SK-N-SH (cell line): ENCODE measurements at regions not wholly inside any gene's neighbourhood (a gene's known extent, or its start where the extent isn't known, plus 50 kb on each side); places are given as distances from the start of the nearest gene placed in this dataset.

Source experiments
- CTCF ChIA-PET: fragments of 300-600, 350-600 bp; formaldehyde crosslinking; extraction: SDS; loops from one replicate; lab custom pipeline; 2021; lab: Yijun Ruan, JAX
- POLR2A ChIA-PET: fragments of 350-600 bp; sonication (Branson Sonifier 250); formaldehyde crosslinking; extraction: SDS; loops from one replicate; lab custom pipeline; 2020; ENCODE audit warnings: antibody characterized with exemption, inconsistent platforms; lab: Yijun Ruan, JAX
- DNase-seq: peaks from one replicate; pipeline ENCODE4 v3.0.0; 2012
- H2AFZ ChIP-seq: fragments of 200-600 bp; sonication (generic); 2 replicates; pipeline ENCODE4 v1.8.1; 2016; ENCODE audit warnings: antibody characterized with exemption, mild to moderate bottlenecking, low read depth
- H3F3A ChIP-seq: fragments of 200-600 bp; sonication (generic); replicated peaks from 2 replicates; pipeline ENCODE3; 2016; ENCODE audit warnings: antibody characterized with exemption, mild to moderate bottlenecking; ENCODE audit not compliant: insufficient read depth
- H3K27ac ChIP-seq, 2 experiments: fragments of 200-500 bp in 1 of 2; fragments of 200-600 bp in 1 of 2; sonication (Bioruptor generic) in 1 of 2; sonication (generic), shearing (Covaris generic) in 1 of 2; 2 replicates each; pipeline versions ENCODE4 v1.5.1 to v1.6.1; 2014 to 2016; ENCODE audit warnings: low read depth in 2 of 2, inconsistent platforms in 1 of 2, low read length in 1 of 2, mild to moderate bottlenecking in 1 of 2, mixed read lengths in 1 of 2
- H3K27me3 ChIP-seq: fragments of 200-600 bp; sonication (generic), shearing (Covaris generic); 2 replicates; pipeline ENCODE4 v1.6.1; 2016; ENCODE audit warnings: mixed run types; ENCODE audit not compliant: insufficient read depth
- H3K36me3 ChIP-seq, 2 experiments: fragments of 200-500 bp in 1 of 2; fragments of 200-600 bp in 1 of 2; sonication (Bioruptor generic) in 1 of 2; sonication (generic) in 1 of 2; replicated peaks in 1 of 2; 2 replicates each; pipeline versions ENCODE3 to v1.5.1; 2014 to 2016; ENCODE audit warnings: low read length in 1 of 2, mild to moderate bottlenecking in 1 of 2; ENCODE audit not compliant: insufficient read depth in 2 of 2, control insufficient read depth in 1 of 2
- H3K4me1 ChIP-seq, 2 experiments: fragments of 200-500 bp in 1 of 2; fragments of 200-600 bp in 1 of 2; sonication (Bioruptor generic) in 1 of 2; sonication (generic), shearing (Covaris generic) in 1 of 2; 2 replicates each; pipeline versions ENCODE4 v1.5.1 to v1.6.1; 2014 to 2016; ENCODE audit warnings: low read depth in 1 of 2, low read length in 1 of 2, mixed run types in 1 of 2; ENCODE audit not compliant: insufficient read depth in 2 of 2, control insufficient read depth in 1 of 2
- H3K4me2 ChIP-seq: fragments of 200-600 bp; sonication (generic), shearing (Covaris generic); 2 replicates; pipeline ENCODE4 v1.6.1; 2017; ENCODE audit warnings: mixed run types
- H3K4me3 ChIP-seq, 2 experiments: fragments of 200-500 bp in 1 of 2; fragments of 200-600 bp in 1 of 2; sonication (Bioruptor generic) in 1 of 2; sonication (generic), shearing (Covaris generic) in 1 of 2; 2 replicates each; pipeline versions ENCODE4 v1.5.1 to v1.8.1; 2014 to 2016; ENCODE audit warnings: low read depth in 2 of 2, inconsistent platforms in 1 of 2, low read length in 1 of 2, mild to moderate bottlenecking in 1 of 2, mixed read lengths in 1 of 2, moderate library complexity in 1 of 2
- H3K79me2 ChIP-seq: fragments of 200-600 bp; sonication (generic); 2 replicates; pipeline ENCODE4 v1.8.1; 2017; ENCODE audit warnings: mild to moderate bottlenecking; ENCODE audit not compliant: insufficient read depth
- H3K9ac ChIP-seq: fragments of 200-600 bp; sonication (generic); 2 replicates; pipeline ENCODE4 v1.6.1; 2017; ENCODE audit warnings: mixed run types
- H3K9me2 ChIP-seq: fragments of 200-600 bp; sonication (generic); 2 replicates; pipeline ENCODE4 v1.6.1; 2017; ENCODE audit warnings: mixed run types
- H3K9me3 ChIP-seq: fragments of 200-600 bp; sonication (generic); 2 replicates; pipeline ENCODE4 v1.6.1; 2017; ENCODE audit warnings: mixed run types, mild to moderate bottlenecking, moderate library complexity
- H4K20me1 ChIP-seq: fragments of 200-600 bp; sonication (generic); 2 replicates; pipeline ENCODE4 v1.6.1; 2017; ENCODE audit warnings: mild to moderate bottlenecking, mixed run types; ENCODE audit not compliant: insufficient read depth
- CTCF ChIP-seq: fragments of 200-600 bp; sonication (generic); IDR thresholded peaks from 2 replicates; pipeline ENCODE4 v1.6.1; 2017; ENCODE audit warnings: antibody characterized with exemption, mild to moderate bottlenecking, moderate library complexity
- ELF1 ChIP-seq: IDR thresholded peaks from 2 replicates; pipeline ENCODE4 v1.4.0; 2012
- EZH2phosphoT487 ChIP-seq: fragments of 200-600 bp; sonication (generic); IDR thresholded peaks from 2 replicates; pipeline ENCODE4 v1.6.1; 2017; ENCODE audit warnings: low read depth, mixed run types, mild to moderate bottlenecking, antibody characterized with exemption, moderate library complexity, borderline replicate concordance
- FOSL2 ChIP-seq: IDR thresholded peaks from 2 replicates; pipeline ENCODE4 v1.4.0; 2012; ENCODE audit warnings: low read depth, mild to moderate bottlenecking, moderate library complexity, borderline replicate concordance
- FOXJ3 ChIP-seq: sonication (generic); formaldehyde crosslinking; IDR thresholded peaks from 2 replicates; pipeline ENCODE4 v1.5.1; 2020; ENCODE audit warnings: mild to moderate bottlenecking, missing genetic modification reagents
- FOXM1 ChIP-seq: IDR thresholded peaks from 2 replicates; pipeline ENCODE4 v1.4.0; 2012; ENCODE audit warnings: low read depth, mild to moderate bottlenecking
- GATA2 ChIP-seq: sonication (generic); formaldehyde crosslinking; IDR thresholded peaks from 2 replicates; pipeline ENCODE4 v1.5.0; 2020; ENCODE audit warnings: mild to moderate bottlenecking, missing genetic modification reagents
- JUND ChIP-seq: IDR thresholded peaks from 2 replicates; pipeline ENCODE4 v1.4.0; 2012
- MXI1 ChIP-seq: IDR thresholded peaks from 2 replicates; pipeline ENCODE4 v1.6.1; 2012; ENCODE audit warnings: mild to moderate bottlenecking, low read depth, low read length, improper control_type of control experiment
- NRF1 ChIP-seq: IDR thresholded peaks from 2 replicates; pipeline ENCODE4 v1.6.1; 2012; ENCODE audit warnings: low read depth, mild to moderate bottlenecking, low read length
- POLR2AphosphoS5 ChIP-seq: IDR thresholded peaks from 2 replicates; pipeline ENCODE4 v1.6.1; 2012; ENCODE audit warnings: low read depth, low read length
- RCOR1 ChIP-seq: fragments of 150-350 bp; IDR thresholded peaks from 2 replicates; pipeline ENCODE4 v1.6.1; 2017; ENCODE audit warnings: antibody characterized with exemption, low read length
- RXRA ChIP-seq: IDR thresholded peaks from 2 replicates; pipeline ENCODE4 v1.4.0; 2012; ENCODE audit warnings: low read depth, mild to moderate bottlenecking, borderline replicate concordance
- SIN3A ChIP-seq: IDR thresholded peaks from 2 replicates; pipeline ENCODE4 v1.6.1; 2012; ENCODE audit warnings: low read depth, mild to moderate bottlenecking, low read length, moderate library complexity, borderline replicate concordance
- TAF1 ChIP-seq: IDR thresholded peaks from 2 replicates; pipeline ENCODE4 v1.6.1; 2012; ENCODE audit warnings: low read depth, mild to moderate bottlenecking, low read length, moderate library complexity, borderline replicate concordance
- TEAD4 ChIP-seq: IDR thresholded peaks from 2 replicates; pipeline ENCODE4 v1.4.0; 2012; ENCODE audit warnings: mild to moderate bottlenecking, borderline replicate concordance; ENCODE audit not compliant: insufficient read depth
- YY1 ChIP-seq: IDR thresholded peaks from 2 replicates; pipeline ENCODE4 v1.4.0; 2012; ENCODE audit warnings: low read depth, mild to moderate bottlenecking
- WGBS: methylation state at CpG from one replicate; pipeline ENCODE4 v1.1.6; 2017; ENCODE audit warnings: low lambda C conversion rate; 5-methylcytosine and 5-hydroxymethylcytosine counted together
- TF ChIP-seq, protein P1 (sequence below): IDR thresholded peaks from 2 replicates; pipeline ENCODE4 v1.4.0; 2012; ENCODE audit warnings: low read depth
- TF ChIP-seq, protein P2 (sequence below): IDR thresholded peaks from 2 replicates; pipeline ENCODE4 v1.4.0; 2012; ENCODE audit warnings: low read depth, borderline replicate concordance
- TF ChIP-seq, protein P3 (sequence below): fragments of 150-350 bp; IDR thresholded peaks from 2 replicates; pipeline ENCODE4 v1.6.1; 2017; ENCODE audit warnings: antibody characterized with exemption, low read length, low read depth, borderline replicate concordance
- TF ChIP-seq, protein P4 (sequence below): IDR thresholded peaks from 2 replicates; pipeline ENCODE4 v1.6.1; 2012; ENCODE audit warnings: mild to moderate bottlenecking, low read depth, low read length, moderate library complexity
- TF ChIP-seq, protein P5 (sequence below): IDR thresholded peaks from 2 replicates; pipeline ENCODE4; 2012

DNA sequence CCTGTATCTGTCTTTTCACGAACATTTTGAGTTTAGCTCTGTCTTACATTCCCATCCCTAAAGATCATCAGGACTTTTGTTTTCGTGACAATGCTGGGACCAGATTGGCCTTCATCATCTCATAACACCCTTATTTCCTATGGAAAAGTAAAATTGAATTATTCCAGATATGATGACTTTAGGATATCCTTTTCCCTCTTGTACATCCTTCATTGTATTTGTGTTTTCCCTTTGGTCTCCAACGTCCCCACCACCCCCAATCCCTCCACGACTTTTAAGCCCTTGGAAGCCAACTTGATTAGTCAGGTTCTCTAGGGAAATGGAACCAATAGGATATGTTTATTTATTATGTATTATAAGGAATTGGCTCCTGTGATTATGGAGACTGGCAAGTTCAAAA lies 167.6 kb downstream of the ARL4A start (continued):
- no peak for TF ChIP-seq CTCF
- no peak for TF ChIP-seq SIN3A
- TF ChIP-seq JUND, result no peak
- no peak for TF ChIP-seq RXRA
- no peak for TF ChIP-seq FOXM1
- TF ChIP-seq, protein P1, sequence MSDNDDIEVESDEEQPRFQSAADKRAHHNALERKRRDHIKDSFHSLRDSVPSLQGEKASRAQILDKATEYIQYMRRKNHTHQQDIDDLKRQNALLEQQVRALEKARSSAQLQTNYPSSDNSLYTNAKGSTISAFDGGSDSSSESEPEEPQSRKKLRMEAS, result no peak
- TF ChIP-seq YY1, result no peak
- TF ChIP-seq FOSL2, result no peak
- TF ChIP-seq FOXJ3, result no peak
- TF ChIP-seq GATA2, result no peak

DNA sequence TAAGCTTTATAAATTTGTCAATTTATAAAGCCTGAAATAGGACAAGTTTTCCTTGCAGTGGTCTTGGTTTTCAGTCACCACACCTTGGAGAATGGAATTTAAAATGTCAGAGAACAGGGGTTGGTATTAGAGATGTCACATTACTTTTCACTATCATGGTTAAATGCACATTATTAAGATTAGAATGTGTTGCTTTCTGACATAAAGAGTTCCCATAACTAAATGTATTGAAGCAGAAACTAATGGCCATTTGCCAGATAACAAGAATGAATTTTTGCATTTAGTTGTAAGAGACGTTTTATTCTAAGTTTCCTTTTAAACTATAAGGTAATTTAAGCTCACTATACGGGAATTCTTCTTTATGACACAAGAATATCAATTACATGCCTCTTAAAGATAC lies 172.3 kb downstream of the ARL4A start:
- ChIA-PET CTCF (interaction anchor here (1.0 kb wide), 1 partner anchor 19 kb away, joined by 3 read pairs; no protein-coding TSS in a partner anchor), POLR2A (no interaction called here)
- H3K27me3 ChIP-seq, result peaks cover 8% of the 10 kb centered on the region; the same call in 1 of the 2 replicates
- WGBS, result 7% methylated on average over 2 of the region's 2 CpGs
- H3K4me3 ChIP-seq, result no peak overlapping the region
- H2AFZ ChIP-seq, result no peak overlapping the region
- H3K4me1 ChIP-seq, result no peaks in the 10 kb centered on the region
- no peaks in the 10 kb centered on the region for H4K20me1 ChIP-seq
- TF ChIP-seq RCOR1, result no peak
- no peak for TF ChIP-seq TAF1
- no peak for TF ChIP-seq NRF1
- no peak for TF ChIP-seq EZH2phosphoT487
- no peak for TF ChIP-seq JUND
- TF ChIP-seq, protein P1, result no peak
- no peak for TF ChIP-seq YY1
- TF ChIP-seq, protein P2, sequence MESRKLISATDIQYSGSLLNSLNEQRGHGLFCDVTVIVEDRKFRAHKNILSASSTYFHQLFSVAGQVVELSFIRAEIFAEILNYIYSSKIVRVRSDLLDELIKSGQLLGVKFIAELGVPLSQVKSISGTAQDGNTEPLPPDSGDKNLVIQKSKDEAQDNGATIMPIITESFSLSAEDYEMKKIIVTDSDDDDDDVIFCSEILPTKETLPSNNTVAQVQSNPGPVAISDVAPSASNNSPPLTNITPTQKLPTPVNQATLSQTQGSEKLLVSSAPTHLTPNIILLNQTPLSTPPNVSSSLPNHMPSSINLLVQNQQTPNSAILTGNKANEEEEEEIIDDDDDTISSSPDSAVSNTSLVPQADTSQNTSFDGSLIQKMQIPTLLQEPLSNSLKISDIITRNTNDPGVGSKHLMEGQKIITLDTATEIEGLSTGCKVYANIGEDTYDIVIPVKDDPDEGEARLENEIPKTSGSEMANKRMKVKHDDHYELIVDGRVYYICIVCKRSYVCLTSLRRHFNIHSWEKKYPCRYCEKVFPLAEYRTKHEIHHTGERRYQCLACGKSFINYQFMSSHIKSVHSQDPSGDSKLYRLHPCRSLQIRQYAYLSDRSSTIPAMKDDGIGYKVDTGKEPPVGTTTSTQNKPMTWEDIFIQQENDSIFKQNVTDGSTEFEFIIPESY, result no peak
- TF ChIP-seq, protein P3, sequence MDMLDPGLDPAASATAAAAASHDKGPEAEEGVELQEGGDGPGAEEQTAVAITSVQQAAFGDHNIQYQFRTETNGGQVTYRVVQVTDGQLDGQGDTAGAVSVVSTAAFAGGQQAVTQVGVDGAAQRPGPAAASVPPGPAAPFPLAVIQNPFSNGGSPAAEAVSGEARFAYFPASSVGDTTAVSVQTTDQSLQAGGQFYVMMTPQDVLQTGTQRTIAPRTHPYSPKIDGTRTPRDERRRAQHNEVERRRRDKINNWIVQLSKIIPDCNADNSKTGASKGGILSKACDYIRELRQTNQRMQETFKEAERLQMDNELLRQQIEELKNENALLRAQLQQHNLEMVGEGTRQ, result no peak
- TF ChIP-seq POLR2AphosphoS5, result no peak
- TF ChIP-seq MXI1, result no peak
- TF ChIP-seq GATA2, result no peak
- TF ChIP-seq, protein P4, sequence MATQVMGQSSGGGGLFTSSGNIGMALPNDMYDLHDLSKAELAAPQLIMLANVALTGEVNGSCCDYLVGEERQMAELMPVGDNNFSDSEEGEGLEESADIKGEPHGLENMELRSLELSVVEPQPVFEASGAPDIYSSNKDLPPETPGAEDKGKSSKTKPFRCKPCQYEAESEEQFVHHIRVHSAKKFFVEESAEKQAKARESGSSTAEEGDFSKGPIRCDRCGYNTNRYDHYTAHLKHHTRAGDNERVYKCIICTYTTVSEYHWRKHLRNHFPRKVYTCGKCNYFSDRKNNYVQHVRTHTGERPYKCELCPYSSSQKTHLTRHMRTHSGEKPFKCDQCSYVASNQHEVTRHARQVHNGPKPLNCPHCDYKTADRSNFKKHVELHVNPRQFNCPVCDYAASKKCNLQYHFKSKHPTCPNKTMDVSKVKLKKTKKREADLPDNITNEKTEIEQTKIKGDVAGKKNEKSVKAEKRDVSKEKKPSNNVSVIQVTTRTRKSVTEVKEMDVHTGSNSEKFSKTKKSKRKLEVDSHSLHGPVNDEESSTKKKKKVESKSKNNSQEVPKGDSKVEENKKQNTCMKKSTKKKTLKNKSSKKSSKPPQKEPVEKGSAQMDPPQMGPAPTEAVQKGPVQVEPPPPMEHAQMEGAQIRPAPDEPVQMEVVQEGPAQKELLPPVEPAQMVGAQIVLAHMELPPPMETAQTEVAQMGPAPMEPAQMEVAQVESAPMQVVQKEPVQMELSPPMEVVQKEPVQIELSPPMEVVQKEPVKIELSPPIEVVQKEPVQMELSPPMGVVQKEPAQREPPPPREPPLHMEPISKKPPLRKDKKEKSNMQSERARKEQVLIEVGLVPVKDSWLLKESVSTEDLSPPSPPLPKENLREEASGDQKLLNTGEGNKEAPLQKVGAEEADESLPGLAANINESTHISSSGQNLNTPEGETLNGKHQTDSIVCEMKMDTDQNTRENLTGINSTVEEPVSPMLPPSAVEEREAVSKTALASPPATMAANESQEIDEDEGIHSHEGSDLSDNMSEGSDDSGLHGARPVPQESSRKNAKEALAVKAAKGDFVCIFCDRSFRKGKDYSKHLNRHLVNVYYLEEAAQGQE, result no peak
- no peak for TF ChIP-seq RXRA
- no peak for TF ChIP-seq FOXJ3
- TF ChIP-seq, protein P5, sequence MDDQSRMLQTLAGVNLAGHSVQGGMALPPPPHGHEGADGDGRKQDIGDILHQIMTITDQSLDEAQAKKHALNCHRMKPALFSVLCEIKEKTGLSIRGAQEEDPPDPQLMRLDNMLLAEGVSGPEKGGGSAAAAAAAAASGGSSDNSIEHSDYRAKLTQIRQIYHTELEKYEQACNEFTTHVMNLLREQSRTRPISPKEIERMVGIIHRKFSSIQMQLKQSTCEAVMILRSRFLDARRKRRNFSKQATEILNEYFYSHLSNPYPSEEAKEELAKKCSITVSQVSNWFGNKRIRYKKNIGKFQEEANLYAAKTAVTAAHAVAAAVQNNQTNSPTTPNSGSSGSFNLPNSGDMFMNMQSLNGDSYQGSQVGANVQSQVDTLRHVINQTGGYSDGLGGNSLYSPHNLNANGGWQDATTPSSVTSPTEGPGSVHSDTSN, result no peak
- no peak for TF ChIP-seq FOXM1
- no peak for TF ChIP-seq SIN3A
- TF ChIP-seq ELF1, result no peak
- TF ChIP-seq TEAD4, result no peak
- no peaks in the 10 kb centered on the region for H3K36me3 ChIP-seq
- no peak overlapping the region for H3K4me2 ChIP-seq
- no peak overlapping the region for H3K27ac ChIP-seq
- no peak overlapping the region for H3K9ac ChIP-seq
- H3K9me3 ChIP-seq, result no peaks in the 10 kb centered on the region
- H3F3A ChIP-seq, result no peaks in the 10 kb centered on the region
- no peaks in the 10 kb centered on the region for H3K9me2 ChIP-seq
- DNase-seq, result no peak
- no peaks in the 10 kb centered on the region for H3K79me2 ChIP-seq
